SK-N-SH (cell line): ENCODE measurements at regions not wholly inside any gene's neighbourhood (a gene's known extent, or its start where the extent isn't known, plus 50 kb on each side); places are given as distances from the start of the nearest gene placed in this dataset.

Source experiments
- CTCF ChIA-PET: fragments of 300-600, 350-600 bp; formaldehyde crosslinking; extraction: SDS; loops from one replicate; lab custom pipeline; 2021; lab: Yijun Ruan, JAX
- POLR2A ChIA-PET: fragments of 350-600 bp; sonication (Branson Sonifier 250); formaldehyde crosslinking; extraction: SDS; loops from one replicate; lab custom pipeline; 2020; ENCODE audit warnings: antibody characterized with exemption, inconsistent platforms; lab: Yijun Ruan, JAX
- DNase-seq: peaks from one replicate; pipeline ENCODE4 v3.0.0; 2012
- H2AFZ ChIP-seq: fragments of 200-600 bp; sonication (generic); 2 replicates; pipeline ENCODE4 v1.8.1; 2016; ENCODE audit warnings: antibody characterized with exemption, mild to moderate bottlenecking, low read depth
- H3F3A ChIP-seq: fragments of 200-600 bp; sonication (generic); replicated peaks from 2 replicates; pipeline ENCODE3; 2016; ENCODE audit warnings: antibody characterized with exemption, mild to moderate bottlenecking; ENCODE audit not compliant: insufficient read depth
- H3K27ac ChIP-seq, 2 experiments: fragments of 200-500 bp in 1 of 2; fragments of 200-600 bp in 1 of 2; sonication (Bioruptor generic) in 1 of 2; sonication (generic), shearing (Covaris generic) in 1 of 2; 2 replicates each; pipeline versions ENCODE4 v1.5.1 to v1.6.1; 2014 to 2016; ENCODE audit warnings: low read depth in 2 of 2, inconsistent platforms in 1 of 2, low read length in 1 of 2, mild to moderate bottlenecking in 1 of 2, mixed read lengths in 1 of 2
- H3K27me3 ChIP-seq: fragments of 200-600 bp; sonication (generic), shearing (Covaris generic); 2 replicates; pipeline ENCODE4 v1.6.1; 2016; ENCODE audit warnings: mixed run types; ENCODE audit not compliant: insufficient read depth
- H3K36me3 ChIP-seq, 2 experiments: fragments of 200-500 bp in 1 of 2; fragments of 200-600 bp in 1 of 2; sonication (Bioruptor generic) in 1 of 2; sonication (generic) in 1 of 2; replicated peaks in 1 of 2; 2 replicates each; pipeline versions ENCODE3 to v1.5.1; 2014 to 2016; ENCODE audit warnings: low read length in 1 of 2, mild to moderate bottlenecking in 1 of 2; ENCODE audit not compliant: insufficient read depth in 2 of 2, control insufficient read depth in 1 of 2
- H3K4me1 ChIP-seq, 2 experiments: fragments of 200-500 bp in 1 of 2; fragments of 200-600 bp in 1 of 2; sonication (Bioruptor generic) in 1 of 2; sonication (generic), shearing (Covaris generic) in 1 of 2; 2 replicates each; pipeline versions ENCODE4 v1.5.1 to v1.6.1; 2014 to 2016; ENCODE audit warnings: low read depth in 1 of 2, low read length in 1 of 2, mixed run types in 1 of 2; ENCODE audit not compliant: insufficient read depth in 2 of 2, control insufficient read depth in 1 of 2
- H3K4me2 ChIP-seq: fragments of 200-600 bp; sonication (generic), shearing (Covaris generic); 2 replicates; pipeline ENCODE4 v1.6.1; 2017; ENCODE audit warnings: mixed run types
- H3K4me3 ChIP-seq, 2 experiments: fragments of 200-500 bp in 1 of 2; fragments of 200-600 bp in 1 of 2; sonication (Bioruptor generic) in 1 of 2; sonication (generic), shearing (Covaris generic) in 1 of 2; 2 replicates each; pipeline versions ENCODE4 v1.5.1 to v1.8.1; 2014 to 2016; ENCODE audit warnings: low read depth in 2 of 2, inconsistent platforms in 1 of 2, low read length in 1 of 2, mild to moderate bottlenecking in 1 of 2, mixed read lengths in 1 of 2, moderate library complexity in 1 of 2
- H3K79me2 ChIP-seq: fragments of 200-600 bp; sonication (generic); 2 replicates; pipeline ENCODE4 v1.8.1; 2017; ENCODE audit warnings: mild to moderate bottlenecking; ENCODE audit not compliant: insufficient read depth
- H3K9ac ChIP-seq: fragments of 200-600 bp; sonication (generic); 2 replicates; pipeline ENCODE4 v1.6.1; 2017; ENCODE audit warnings: mixed run types
- H3K9me2 ChIP-seq: fragments of 200-600 bp; sonication (generic); 2 replicates; pipeline ENCODE4 v1.6.1; 2017; ENCODE audit warnings: mixed run types
- H3K9me3 ChIP-seq: fragments of 200-600 bp; sonication (generic); 2 replicates; pipeline ENCODE4 v1.6.1; 2017; ENCODE audit warnings: mixed run types, mild to moderate bottlenecking, moderate library complexity
- H4K20me1 ChIP-seq: fragments of 200-600 bp; sonication (generic); 2 replicates; pipeline ENCODE4 v1.6.1; 2017; ENCODE audit warnings: mild to moderate bottlenecking, mixed run types; ENCODE audit not compliant: insufficient read depth
- IRF3 ChIP-seq: fragments of 150-350 bp; IDR thresholded peaks from 2 replicates; pipeline ENCODE4 v1.6.1; 2016; ENCODE audit warnings: mild to moderate bottlenecking, low read depth, low read length
- MAX ChIP-seq: IDR thresholded peaks from 2 replicates; pipeline ENCODE4 v1.4.0; 2012; ENCODE audit warnings: low read depth
- MEF2A ChIP-seq: IDR thresholded peaks from 2 replicates; pipeline ENCODE4 v1.4.0; 2012; ENCODE audit warnings: low read depth, borderline replicate concordance
- NFIC ChIP-seq: IDR thresholded peaks from 2 replicates; pipeline ENCODE4 v1.4.0; 2012; ENCODE audit warnings: borderline replicate concordance
- RCOR1 ChIP-seq: fragments of 150-350 bp; IDR thresholded peaks from 2 replicates; pipeline ENCODE4 v1.6.1; 2017; ENCODE audit warnings: antibody characterized with exemption, low read length
- TEAD4 ChIP-seq: IDR thresholded peaks from 2 replicates; pipeline ENCODE4 v1.4.0; 2012; ENCODE audit warnings: mild to moderate bottlenecking, borderline replicate concordance; ENCODE audit not compliant: insufficient read depth
- YY1 ChIP-seq: IDR thresholded peaks from 2 replicates; pipeline ENCODE4 v1.4.0; 2012; ENCODE audit warnings: low read depth, mild to moderate bottlenecking
- ZBTB33 ChIP-seq: IDR thresholded peaks from 2 replicates; pipeline ENCODE4 v1.4.0; 2012; ENCODE audit warnings: low read depth, borderline replicate concordance
- WGBS: methylation state at CpG from one replicate; pipeline ENCODE4 v1.1.6; 2017; ENCODE audit warnings: low lambda C conversion rate; 5-methylcytosine and 5-hydroxymethylcytosine counted together

- Histone ChIP-seq H3K4me3 (no peak overlapping the region), H3K27ac (no peak overlapping the region), H3F3A (no peaks in the 10 kb centered on the region), H3K27me3 (no peaks in the 10 kb centered on the region), H3K79me2 (no peaks in the 10 kb centered on the region), H3K4me2 (no peak overlapping the region), H2AFZ (no peak overlapping the region), H3K4me1 (peaks cover 0 to 15% of the 10 kb centered on the region in 2 experiments; a peak in 1 of 4 replicates), H3K36me3 (no peaks in the 10 kb centered on the region), H3K9ac (no peak overlapping the region), H3K9me3 (no peaks in the 10 kb centered on the region), H3K9me2 (no peaks in the 10 kb centered on the region), H4K20me1 (no peaks in the 10 kb centered on the region)
- no peak for DNase-seq
- ChIA-PET CTCF (no interaction called here), POLR2A (no interaction called here)
- 76% methylated on average over 5 of the region's 10 CpGs for WGBS
- TF ChIP-seq IRF3, result no peak
Observed at GRCh38 chr1:29555043-29555620, 318.8 kb downstream of the PTPRU start.

GRCh38 chr1:29554208-29554778 is 318.0 kb downstream of the PTPRU start:
- POLR2A ChIA-PET, result no interaction called here
- H3K9me2 ChIP-seq, result no peaks in the 10 kb centered on the region
- H4K20me1 ChIP-seq, result no peaks in the 10 kb centered on the region
- H3K4me3 ChIP-seq, result no peak overlapping the region
- no peak for TF ChIP-seq TEAD4
- TF ChIP-seq NFIC, result no peak
- TF ChIP-seq ZBTB33, result no peak
- no peak for TF ChIP-seq RCOR1
- no peak for TF ChIP-seq MEF2A
- no peak for TF ChIP-seq YY1
- TF ChIP-seq MAX, result no peak
- TF ChIP-seq, all 33 proteins: peak for 0
- no peak for DNase-seq
- no peak overlapping the region for H3K4me2 ChIP-seq
- peaks cover 0 to 16% of the 10 kb centered on the region in 2 experiments; a peak in 1 of 4 replicates for H3K4me1 ChIP-seq
- no peak overlapping the region for H3K9ac ChIP-seq
- H3F3A ChIP-seq, result no peaks in the 10 kb centered on the region
- H3K27ac ChIP-seq, result no peak overlapping the region
- CTCF ChIA-PET, result no interaction called here
- H2AFZ ChIP-seq, result no peak overlapping the region
- H3K36me3 ChIP-seq, result no peaks in the 10 kb centered on the region
- no peaks in the 10 kb centered on the region for H3K27me3 ChIP-seq
- H3K79me2 ChIP-seq, result no peaks in the 10 kb centered on the region
- no peaks in the 10 kb centered on the region for H3K9me3 ChIP-seq
- WGBS, result 62% methylated on average over 2 of the region's 2 CpGs
